HG03439 (cell line): ENCODE measurements at regions not wholly inside any gene's neighbourhood (a gene's known extent, or its start where the extent isn't known, plus 50 kb on each side); places are given as distances from the start of the nearest gene placed in this dataset.

ENCODE experiments used
- ATAC-seq: cut with Tn5 transposase; IDR thresholded peaks from one replicate; pipeline ENCODE4 v1.9.1; 2021; ENCODE audit warnings: mild to moderate bottlenecking, moderate library complexity; ENCODE audit not compliant: unreplicated experiment

DNA sequence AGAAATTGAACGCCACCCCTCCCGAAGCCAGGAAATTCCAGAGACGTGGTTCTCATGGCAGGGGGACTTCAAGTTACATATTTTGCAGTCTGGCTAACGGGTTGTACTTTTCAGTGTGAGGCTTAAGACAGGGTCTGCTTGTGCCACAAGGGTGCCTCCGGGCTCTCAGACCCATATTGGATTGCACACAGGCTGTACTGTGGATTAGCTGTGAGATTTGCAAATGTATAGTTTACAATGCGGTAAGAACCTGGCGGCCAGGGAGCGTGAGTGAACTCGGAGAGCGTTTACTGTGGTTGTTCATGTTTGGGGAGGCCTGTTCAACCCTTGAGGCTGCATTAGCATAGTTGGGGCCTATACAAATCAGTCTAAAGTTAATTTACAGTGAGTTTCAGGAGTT lies 143.9 kb upstream of the SIX2 start:
- no peak for ATAC-seq

DNA sequence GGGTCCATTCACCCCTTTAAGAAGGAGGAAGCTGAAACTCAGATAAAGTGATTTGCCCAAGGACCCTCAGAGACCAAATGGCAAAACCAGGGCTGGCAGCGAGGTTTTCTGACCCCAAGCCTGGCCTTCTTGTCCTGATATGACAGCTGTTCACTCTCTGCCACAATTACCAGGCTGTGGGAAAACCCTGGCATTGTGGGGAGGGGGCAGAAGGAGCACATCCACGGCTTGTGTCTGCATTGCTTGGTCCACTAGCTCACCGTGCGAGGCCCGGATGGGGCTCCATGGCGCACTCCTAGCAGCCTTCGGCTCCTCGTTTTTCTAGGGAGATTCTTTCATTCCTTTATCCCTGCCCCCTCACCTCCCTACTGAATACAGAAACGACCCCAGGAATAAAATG lies 143.4 kb upstream of the SIX2 start:
- ATAC-seq = no peak

GRCh38 chr2:45145073-45145899 lies 136.0 kb upstream of the SIX2 start:
- no peak for ATAC-seq

- ATAC-seq = peak; percentile 59
Observed at GRCh38 chr2:45141883-45142866, 132.9 kb upstream of the SIX2 start.

- ATAC-seq = no peak
Observed at GRCh38 chr2:45140675-45141074, 131.4 kb upstream of the SIX2 start.

- ATAC-seq = no peak
Observed at GRCh38 chr2:45138904-45139303, 129.7 kb upstream of the SIX2 start.

GRCh38 chr2:45137966-45138695 lies 128.9 kb upstream of the SIX2 start:
- no peak for ATAC-seq

DNA sequence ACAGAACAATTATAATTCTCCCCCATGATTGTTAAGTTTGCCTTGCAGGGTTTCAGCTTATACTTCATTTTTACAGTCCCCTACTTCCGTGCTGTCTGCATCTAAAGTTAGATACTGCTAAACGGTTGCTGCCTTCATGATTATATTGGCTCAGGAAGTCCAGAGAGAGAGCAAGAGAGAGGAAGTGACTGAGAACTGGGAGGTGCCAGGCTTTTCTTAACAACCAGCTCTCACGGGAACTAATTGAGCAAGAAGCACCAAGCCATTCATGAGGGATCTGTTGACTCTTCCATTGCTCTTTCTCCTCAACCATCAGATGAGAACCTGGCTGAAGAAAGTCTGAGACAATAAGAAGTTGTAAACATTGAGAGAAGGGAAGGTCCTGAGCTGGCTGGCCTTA lies 125.5 kb upstream of the SIX2 start:
- no peak for ATAC-seq

- no peak for ATAC-seq
Observed at GRCh38 chr2:45134014-45134413, 124.8 kb upstream of the SIX2 start.

GRCh38 chr2:45132551-45132950 lies 123.3 kb upstream of the SIX2 start:
- ATAC-seq = no peak

GRCh38 chr2:45131587-45131986 lies 122.3 kb upstream of the SIX2 start:
- no peak for ATAC-seq

DNA sequence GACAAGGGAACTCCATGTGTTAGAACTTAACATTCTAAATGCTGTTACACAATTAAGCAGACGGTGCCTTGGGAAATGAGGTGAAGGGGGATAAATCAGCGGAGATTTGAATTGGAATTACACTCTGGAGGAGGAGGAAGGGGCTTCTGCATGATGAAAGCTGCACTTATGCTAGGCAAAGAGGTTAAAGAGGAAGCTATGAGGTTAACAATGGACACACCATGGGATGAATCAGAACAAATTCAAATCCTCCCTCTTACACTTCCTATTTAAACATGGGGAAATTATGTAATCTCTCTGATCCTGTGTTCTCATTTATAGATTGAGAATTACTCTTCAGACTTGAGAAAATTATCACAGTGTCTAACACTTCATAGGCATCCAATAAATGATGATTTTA lies 121.5 kb upstream of the SIX2 start:
- ATAC-seq = no peak

DNA sequence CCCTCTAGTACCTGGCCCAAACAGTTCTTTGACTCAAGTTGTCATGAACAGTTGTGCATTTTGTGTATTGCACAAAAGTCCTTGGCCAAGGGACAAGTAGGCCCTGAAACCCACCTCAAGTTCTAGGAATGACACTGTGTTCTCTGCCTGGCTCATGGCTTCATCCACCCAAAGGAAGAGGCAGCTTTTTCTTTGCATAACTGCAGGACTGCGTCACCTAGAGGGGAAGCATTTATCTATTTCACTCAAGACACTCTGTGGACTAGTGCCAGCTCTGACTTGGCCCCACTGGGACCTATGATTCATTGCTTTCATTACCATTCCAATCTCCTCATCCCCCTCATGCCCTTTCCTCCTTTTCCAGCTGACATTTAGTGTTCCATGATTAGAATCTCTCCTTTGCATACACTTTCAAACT lies 119.3 kb upstream of the SIX2 start:
- no peak for ATAC-seq

DNA sequence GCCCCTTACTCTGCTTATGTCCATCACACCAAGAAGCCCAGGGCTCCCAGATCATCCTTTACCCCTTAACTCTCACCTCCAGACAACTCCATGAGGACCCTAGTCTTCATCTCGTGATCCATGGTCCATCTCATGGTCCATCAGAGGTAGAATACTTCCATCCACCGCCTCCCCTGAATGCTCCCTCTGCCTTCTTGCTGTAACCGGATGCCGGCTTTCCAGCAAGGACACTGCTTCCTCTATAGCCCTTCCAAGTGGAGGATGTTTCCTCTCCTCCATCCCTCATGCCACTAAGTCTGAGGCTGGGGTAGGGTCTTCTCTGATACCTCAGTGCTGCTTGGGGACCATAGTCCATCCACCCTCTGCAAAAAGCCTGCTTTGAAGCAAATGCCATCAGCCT lies 118.6 kb upstream of the SIX2 start:
- ATAC-seq = no peak

GRCh38 chr2:45127321-45127720 lies 118.1 kb upstream of the SIX2 start:
- no peak for ATAC-seq

- ATAC-seq = no peak
Observed at GRCh38 chr2:45125232-45125631, 116.0 kb upstream of the SIX2 start.

DNA sequence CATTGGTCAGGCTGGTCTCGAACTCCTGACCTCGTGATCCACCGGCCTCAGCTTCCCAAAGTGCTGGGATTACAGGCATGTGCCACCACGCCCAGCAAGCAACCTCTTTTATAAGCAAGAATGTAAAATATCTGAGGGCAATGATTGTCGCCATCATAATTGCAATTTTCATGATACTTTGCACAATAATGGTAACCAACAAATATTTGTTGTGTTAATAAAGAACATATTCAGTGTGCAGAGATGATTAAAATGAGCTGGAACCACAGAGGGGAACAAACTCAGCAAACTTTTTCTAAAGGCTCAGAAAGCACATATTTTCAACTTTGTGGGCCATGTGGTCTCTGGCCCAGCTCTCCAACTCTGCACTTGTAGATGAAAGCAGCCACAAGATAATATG lies 115.2 kb upstream of the SIX2 start:
- ATAC-seq = no peak

- ATAC-seq = no peak
Observed at GRCh38 chr2:45123521-45124191, 114.4 kb upstream of the SIX2 start.

DNA sequence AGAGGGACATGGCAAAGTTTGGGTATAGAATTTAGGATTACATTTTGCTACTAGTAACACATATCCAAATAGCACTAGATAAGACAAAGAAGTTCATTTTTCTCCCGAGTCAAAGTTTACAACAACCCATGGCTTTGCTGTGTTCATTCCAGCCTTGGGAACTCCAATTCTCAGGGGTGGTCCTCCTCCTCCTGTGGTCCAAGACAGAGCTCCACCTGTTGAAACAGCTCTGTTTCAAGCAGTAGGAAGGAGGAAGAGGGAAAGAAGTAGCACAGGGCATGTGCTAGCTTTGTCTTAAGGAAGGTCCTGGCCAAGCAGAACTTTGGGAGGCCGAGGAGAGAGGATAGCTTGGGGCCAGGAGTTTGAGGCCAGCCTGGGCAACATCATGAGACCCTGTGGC lies 113.8 kb upstream of the SIX2 start:
- no peak for ATAC-seq

DNA sequence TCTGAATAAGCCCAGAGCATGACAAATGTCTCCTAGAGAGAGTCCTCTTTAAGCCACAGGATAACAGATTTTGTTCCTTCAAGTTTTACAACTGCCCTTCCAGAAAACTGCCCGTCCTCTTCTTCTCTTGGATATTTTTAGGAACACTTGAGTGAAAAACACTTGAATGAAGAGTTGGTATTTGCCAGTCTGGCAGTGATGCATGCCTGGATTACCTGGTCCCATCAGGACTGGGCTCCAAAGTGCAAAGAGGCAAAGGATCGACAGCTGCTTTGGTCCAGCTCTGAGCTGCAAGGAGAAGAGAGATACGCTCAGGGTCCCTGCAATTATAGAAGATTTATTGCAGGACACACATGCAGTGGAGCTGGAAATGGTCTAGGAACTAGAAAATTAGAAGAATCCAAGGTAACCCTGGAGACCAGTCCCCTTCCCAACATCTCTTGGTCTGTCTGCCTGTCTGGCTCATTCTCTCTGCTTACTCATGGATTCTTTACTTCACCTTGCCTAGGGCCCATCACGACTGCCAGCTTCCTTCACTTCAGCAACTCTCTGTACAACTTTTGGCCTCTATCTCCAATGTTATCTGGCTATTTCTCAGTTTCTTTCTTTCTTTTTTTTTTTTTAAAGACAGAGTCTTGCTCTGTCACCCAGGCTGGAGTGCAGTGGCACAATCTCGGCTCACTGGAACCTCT lies 112.1 kb upstream of the SIX2 start:
- no peak for ATAC-seq
